GM12878 (cell line): ENCODE measurements at regions not wholly inside any gene's neighbourhood (a gene's known extent, or its start where the extent isn't known, plus 50 kb on each side); places are given as distances from the start of the nearest gene placed in this dataset.

ENCODE experiments used
- BMI1 ChIP-seq: fragments of 450-650 bp; IDR thresholded peaks from 2 replicates; pipeline ENCODE4 v1.6.1; 2016; ENCODE audit warnings: mild to moderate bottlenecking, moderate library complexity, borderline replicate concordance
- CHD2 ChIP-seq: IDR thresholded peaks from 2 replicates; pipeline ENCODE4 v1.6.1; 2011; ENCODE audit warnings: low read depth, low read length, improper control_type of control experiment, borderline replicate concordance
- CREM ChIP-seq: IDR thresholded peaks from 2 replicates; pipeline ENCODE4 v1.6.1; 2014; ENCODE audit warnings: antibody characterized with exemption, low read depth
- FOXM1 ChIP-seq: IDR thresholded peaks from 2 replicates; pipeline ENCODE4 v1.6.1; 2012; ENCODE audit warnings: low read depth, mild to moderate bottlenecking, inconsistent platforms, low read length, moderate library complexity
- NRF1 ChIP-seq: conservative IDR thresholded peaks from 2 replicates; pipeline ENCODE4 v1.6.1; 2011; ENCODE audit warnings: mild to moderate bottlenecking, low read depth, low read length, improper control_type of control experiment
- POLR2AphosphoS5 ChIP-seq: IDR thresholded peaks from 2 replicates; pipeline ENCODE4 v1.6.1; 2011; ENCODE audit warnings: mild to moderate bottlenecking, low read length, inconsistent platforms
- TCF3 ChIP-seq: IDR thresholded peaks from 2 replicates; pipeline ENCODE4 v1.6.1; 2012; ENCODE audit warnings: low read depth, mild to moderate bottlenecking, low read length, borderline replicate concordance; ENCODE audit not compliant: insufficient read depth
- TF ChIP-seq, protein P1 (sequence below): fragments of 450-650 bp; IDR thresholded peaks from 2 replicates; pipeline ENCODE4 v1.6.1; 2014; ENCODE audit warnings: mild to moderate bottlenecking
- TF ChIP-seq, protein P2 (sequence below): IDR thresholded peaks from 2 replicates; pipeline ENCODE4 v1.6.1; 2011; ENCODE audit warnings: mild to moderate bottlenecking, low read depth, low read length, moderate library complexity; ENCODE audit not compliant: insufficient replicate concordance
- TF ChIP-seq, protein P3 (sequence below): fragments of 450-650 bp; IDR thresholded peaks from 2 replicates; pipeline ENCODE4 v1.6.1; 2018; ENCODE audit warnings: mild to moderate bottlenecking, low read depth, moderate library complexity; ENCODE audit not compliant: partially characterized antibody

DNA sequence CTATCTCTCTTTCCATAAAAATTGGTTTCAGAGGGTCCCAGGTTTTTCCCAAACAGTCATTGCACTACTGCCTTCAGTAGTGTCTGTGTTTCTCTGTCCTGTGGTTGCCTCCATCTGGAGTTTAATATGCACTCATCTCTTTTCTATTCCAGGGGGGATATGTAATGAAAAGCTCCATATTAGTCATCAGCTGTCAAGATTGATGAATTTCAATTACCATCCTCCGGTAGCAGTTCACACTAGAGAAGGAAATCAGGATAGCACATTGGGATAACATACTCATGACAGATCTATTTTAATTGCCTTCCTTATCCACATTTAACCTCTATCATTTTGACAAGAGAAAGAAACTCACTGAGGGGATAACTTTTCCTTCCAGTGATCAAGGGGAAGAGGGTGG is 589.0 kb upstream of the SEL1L start (continued):
- TF ChIP-seq TCF3 (no peak), CREM (no peak), BMI1 (no peak), CHD2 (no peak), POLR2AphosphoS5 (no peak), FOXM1 (no peak), NRF1 (no peak)
- TF ChIP-seq, protein P1, sequence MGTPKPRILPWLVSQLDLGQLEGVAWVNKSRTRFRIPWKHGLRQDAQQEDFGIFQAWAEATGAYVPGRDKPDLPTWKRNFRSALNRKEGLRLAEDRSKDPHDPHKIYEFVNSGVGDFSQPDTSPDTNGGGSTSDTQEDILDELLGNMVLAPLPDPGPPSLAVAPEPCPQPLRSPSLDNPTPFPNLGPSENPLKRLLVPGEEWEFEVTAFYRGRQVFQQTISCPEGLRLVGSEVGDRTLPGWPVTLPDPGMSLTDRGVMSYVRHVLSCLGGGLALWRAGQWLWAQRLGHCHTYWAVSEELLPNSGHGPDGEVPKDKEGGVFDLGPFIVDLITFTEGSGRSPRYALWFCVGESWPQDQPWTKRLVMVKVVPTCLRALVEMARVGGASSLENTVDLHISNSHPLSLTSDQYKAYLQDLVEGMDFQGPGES: no peak
- TF ChIP-seq, protein P2, sequence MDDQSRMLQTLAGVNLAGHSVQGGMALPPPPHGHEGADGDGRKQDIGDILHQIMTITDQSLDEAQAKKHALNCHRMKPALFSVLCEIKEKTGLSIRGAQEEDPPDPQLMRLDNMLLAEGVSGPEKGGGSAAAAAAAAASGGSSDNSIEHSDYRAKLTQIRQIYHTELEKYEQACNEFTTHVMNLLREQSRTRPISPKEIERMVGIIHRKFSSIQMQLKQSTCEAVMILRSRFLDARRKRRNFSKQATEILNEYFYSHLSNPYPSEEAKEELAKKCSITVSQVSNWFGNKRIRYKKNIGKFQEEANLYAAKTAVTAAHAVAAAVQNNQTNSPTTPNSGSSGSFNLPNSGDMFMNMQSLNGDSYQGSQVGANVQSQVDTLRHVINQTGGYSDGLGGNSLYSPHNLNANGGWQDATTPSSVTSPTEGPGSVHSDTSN: no peak
- TF ChIP-seq, protein P3, sequence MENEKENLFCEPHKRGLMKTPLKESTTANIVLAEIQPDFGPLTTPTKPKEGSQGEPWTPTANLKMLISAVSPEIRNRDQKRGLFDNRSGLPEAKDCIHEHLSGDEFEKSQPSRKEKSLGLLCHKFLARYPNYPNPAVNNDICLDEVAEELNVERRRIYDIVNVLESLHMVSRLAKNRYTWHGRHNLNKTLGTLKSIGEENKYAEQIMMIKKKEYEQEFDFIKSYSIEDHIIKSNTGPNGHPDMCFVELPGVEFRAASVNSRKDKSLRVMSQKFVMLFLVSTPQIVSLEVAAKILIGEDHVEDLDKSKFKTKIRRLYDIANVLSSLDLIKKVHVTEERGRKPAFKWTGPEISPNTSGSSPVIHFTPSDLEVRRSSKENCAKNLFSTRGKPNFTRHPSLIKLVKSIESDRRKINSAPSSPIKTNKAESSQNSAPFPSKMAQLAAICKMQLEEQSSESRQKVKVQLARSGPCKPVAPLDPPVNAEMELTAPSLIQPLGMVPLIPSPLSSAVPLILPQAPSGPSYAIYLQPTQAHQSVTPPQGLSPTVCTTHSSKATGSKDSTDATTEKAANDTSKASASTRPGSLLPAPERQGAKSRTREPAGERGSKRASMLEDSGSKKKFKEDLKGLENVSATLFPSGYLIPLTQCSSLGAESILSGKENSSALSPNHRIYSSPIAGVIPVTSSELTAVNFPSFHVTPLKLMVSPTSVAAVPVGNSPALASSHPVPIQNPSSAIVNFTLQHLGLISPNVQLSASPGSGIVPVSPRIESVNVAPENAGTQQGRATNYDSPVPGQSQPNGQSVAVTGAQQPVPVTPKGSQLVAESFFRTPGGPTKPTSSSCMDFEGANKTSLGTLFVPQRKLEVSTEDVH: no peak
